Fibroblast of pulmonary artery (primary cell): ENCODE measurements at regions not wholly inside any gene's neighbourhood (a gene's known extent, or its start where the extent isn't known, plus 50 kb on each side); places are given as distances from the start of the nearest gene placed in this dataset.
A peak's percentile ranks its signal among the peaks of the same experiment; 100 is the strongest.

ENCODE experiments used
- DNase-seq: peaks from one replicate; pipeline ENCODE4 v3.0.0-alpha.2; 2010; ENCODE audit warnings: low read depth
- H3K4me3 ChIP-seq: replicated peaks from 2 replicates; pipeline ENCODE4 v1.5.1; 2011; ENCODE audit warnings: low read depth, mild to moderate bottlenecking, control low read depth, low read length, moderate library complexity
- CTCF ChIP-seq: IDR thresholded peaks from 2 replicates; pipeline ENCODE4 v1.5.1; 2011; ENCODE audit warnings: mild to moderate bottlenecking, control low read depth, low read length, inconsistent platforms; ENCODE audit errors: missing control alignments

- DNase-seq, result no peak
- no peak overlapping the region for H3K4me3 ChIP-seq
- no peak for TF ChIP-seq CTCF
These were observed 969.0 kb upstream of the ALCAM start for GRCh38 chr3:104397713-104398112.

- H3K4me3 ChIP-seq, result no peak overlapping the region
- no peak for DNase-seq
- no peak for TF ChIP-seq CTCF
These were observed 963.8 kb upstream of the ALCAM start for GRCh38 chr3:104402902-104403301.

- TF ChIP-seq CTCF, result no peak
- DNase-seq, result no peak
- H3K4me3 ChIP-seq, result no peak overlapping the region
These were observed 955.0 kb upstream of the ALCAM start for GRCh38 chr3:104411757-104412156.

GRCh38 chr3:104412608-104413580 lies 953.8 kb upstream of the ALCAM start:
- TF ChIP-seq CTCF, result no peak
- peak; percentile 16 for DNase-seq
- no peak overlapping the region for H3K4me3 ChIP-seq

GRCh38 chr3:104428337-104428925 lies 938.3 kb upstream of the ALCAM start:
- no peak for DNase-seq
- no peak for TF ChIP-seq CTCF
- H3K4me3 ChIP-seq, result no peak overlapping the region

- H3K4me3 ChIP-seq, result no peak overlapping the region
- no peak for DNase-seq
- TF ChIP-seq CTCF, result no peak
These were observed 937.0 kb upstream of the ALCAM start for GRCh38 chr3:104429727-104430126.
